Activated CD8-positive, alpha-beta T cell treated with anti-CD3 and anti-CD28 coated beads for 36 hours (primary cell): ENCODE measurements at regions not wholly inside any gene's neighbourhood (a gene's known extent, or its start where the extent isn't known, plus 50 kb on each side); places are given as distances from the start of the nearest gene placed in this dataset.

Experiments
- ATAC-seq: fragments of 200-7000 bp; cut with Tn5 transposase; one replicate; pipeline ENCODE4 v1.10.0; 2021; ENCODE audit warnings: mild to moderate bottlenecking, moderate library complexity
- CTCF ChIA-PET: fragments of 350-600 bp; sonication (Branson Sonifier 250); formaldehyde crosslinking; loops from one replicate; lab custom pipeline; 2021; ENCODE audit warnings: antibody characterized with exemption; lab: Charles Lee
- POLR2A ChIA-PET: fragments of 350-600 bp; sonication (Branson Sonifier 250); formaldehyde crosslinking; loops from one replicate; lab custom pipeline; 2021; ENCODE audit warnings: antibody characterized with exemption; lab: Charles Lee
- DNase-seq: peaks from one replicate; pipeline ENCODE4 v3.0.0-alpha.2; 2020
- H3K27ac Mint-ChIP-seq: one replicate; pipeline ENCODE4 v1.8.0; 2021; ENCODE audit warnings: mild to moderate bottlenecking, mixed read lengths
- H3K27me3 Mint-ChIP-seq: one replicate; pipeline ENCODE4 v1.8.0; 2021; ENCODE audit warnings: mixed read lengths
- H3K36me3 Mint-ChIP-seq: one replicate; pipeline ENCODE4 v1.8.0; 2021; ENCODE audit warnings: low read depth, mixed read lengths
- H3K4me1 Mint-ChIP-seq: one replicate; pipeline ENCODE4 v1.8.0; 2021; ENCODE audit warnings: low read depth, mixed read lengths
- H3K4me3 Mint-ChIP-seq: one replicate; pipeline ENCODE4 v1.8.0; 2021; ENCODE audit warnings: mild to moderate bottlenecking, moderate library complexity, mixed read lengths
- H3K9me3 Mint-ChIP-seq: one replicate; pipeline ENCODE4 v1.8.0; 2021; ENCODE audit warnings: mixed read lengths
- CTCF ChIP-seq: fragments of 200-600 bp; IDR thresholded peaks from one replicate; pipeline ENCODE4 v1.8.0; 2022; ENCODE audit warnings: antibody characterized with exemption, mild to moderate bottlenecking
- intact Hi-C: fragments of 100-400 bp; cut with micrococcal nuclease; formaldehyde crosslinking; loops from one replicate; pipeline ENCODE4 v1.10.0; 2022

GRCh38 chr4:11710453-11711093 is 281.9 kb upstream of the HS3ST1 start:
- TF ChIP-seq CTCF: no peak
- H3K27me3 Mint-ChIP-seq: peaks cover 8% of the 10 kb centered on the region
- ATAC-seq (no peak), DNase-seq (no peak)
- POLR2A ChIA-PET: no interaction called here
- H3K27ac Mint-ChIP-seq: no peak overlapping the region
- peaks cover 5% of the 10 kb centered on the region for H3K9me3 Mint-ChIP-seq
- CTCF ChIA-PET: interaction anchor here (0.6 kb wide), 1 partner anchor 286 kb away, joined by 3 read pairs; no protein-coding TSS in a partner anchor
- no peak overlapping the region for H3K4me3 Mint-ChIP-seq
- no peaks in the 10 kb centered on the region for H3K36me3 Mint-ChIP-seq
- no peaks in the 10 kb centered on the region for H3K4me1 Mint-ChIP-seq
- intact Hi-C loops: no loop called here

DNA sequence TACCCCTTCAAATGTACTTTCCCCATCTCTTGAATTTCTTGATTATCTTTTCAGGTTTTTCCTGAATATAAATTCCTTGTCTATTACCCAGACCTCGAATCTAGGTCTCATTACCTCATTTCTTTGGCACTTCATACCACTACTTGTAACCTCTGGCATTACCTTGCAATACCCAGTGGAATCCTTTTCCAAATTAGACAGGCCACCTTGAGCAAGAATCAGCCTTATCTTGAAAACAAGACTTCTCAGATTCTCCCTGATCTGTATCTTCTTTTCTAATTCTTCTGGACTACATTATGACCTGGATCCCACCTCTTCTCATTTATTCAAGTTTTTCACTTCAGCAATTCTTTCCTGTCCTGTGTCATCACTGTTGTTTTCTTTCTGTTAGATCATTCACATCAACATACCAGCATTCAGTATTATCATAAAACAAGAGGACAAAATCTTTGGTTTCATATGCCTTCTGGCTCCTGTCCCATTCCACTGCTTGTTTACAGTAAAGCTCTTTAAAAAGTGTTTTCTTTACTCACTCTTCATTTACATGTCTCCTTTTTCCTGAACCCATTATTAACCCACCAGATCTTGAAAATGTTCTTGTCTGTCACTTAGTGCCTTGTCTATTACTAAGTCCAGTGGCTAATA is 275.6 kb upstream of the HS3ST1 start:
- no peak overlapping the region for H3K4me3 Mint-ChIP-seq
- H3K36me3 Mint-ChIP-seq: no peaks in the 10 kb centered on the region
- no peak for TF ChIP-seq CTCF
- ChIA-PET CTCF (interaction anchor here (1.0 to 1.1 kb wide), 2 partner anchors 15 to 928 kb away, joined by 3 read pairs; no protein-coding TSS in a partner anchor), POLR2A (no interaction called here)
- H3K9me3 Mint-ChIP-seq: peaks cover 5% of the 10 kb centered on the region
- ATAC-seq (no peak), DNase-seq (no peak)
- H3K4me1 Mint-ChIP-seq: no peaks in the 10 kb centered on the region
- peaks cover 3% of the 10 kb centered on the region for H3K27me3 Mint-ChIP-seq
- intact Hi-C loops: no loop called here
- no peak overlapping the region for H3K27ac Mint-ChIP-seq

DNA sequence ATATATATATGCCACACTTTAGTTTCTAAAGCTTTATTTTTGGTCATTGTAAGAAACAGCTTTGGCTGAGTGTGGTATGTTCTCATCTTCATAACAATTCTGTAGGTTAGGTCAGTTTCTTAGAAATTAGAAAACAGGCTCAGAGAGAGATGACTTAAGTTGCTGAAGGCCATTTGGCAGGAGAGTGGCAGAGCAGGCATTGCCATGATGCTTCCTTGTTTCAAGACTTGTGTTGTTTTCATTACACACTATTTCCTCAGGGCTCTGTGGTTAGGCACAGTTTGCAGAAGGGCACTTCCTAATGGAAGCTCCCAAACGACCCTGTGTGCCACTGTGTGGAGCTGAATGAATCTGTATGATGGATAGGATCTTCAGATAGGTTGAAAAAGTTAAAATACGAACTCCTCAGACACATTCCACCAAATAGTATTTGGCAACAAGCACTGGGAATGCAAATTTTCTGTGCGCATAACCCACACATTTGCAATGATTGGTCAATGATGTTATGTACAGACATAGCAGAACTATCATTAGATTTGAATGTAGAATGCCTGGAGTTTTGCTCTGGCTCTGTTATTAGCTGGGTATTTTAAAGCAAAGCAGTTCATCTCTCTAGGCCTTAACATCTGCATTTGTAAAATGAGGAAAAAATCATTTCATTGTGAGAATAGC is 274.3 kb upstream of the HS3ST1 start:
- H3K9me3 Mint-ChIP-seq: peaks cover 5% of the 10 kb centered on the region
- ChIA-PET CTCF (interaction anchor here (1.0 kb wide), 1 partner anchor 930 kb away, joined by 3 read pairs; no protein-coding TSS in a partner anchor), POLR2A (no interaction called here)
- no peak for TF ChIP-seq CTCF
- no peak overlapping the region for H3K4me3 Mint-ChIP-seq
- no peaks in the 10 kb centered on the region for H3K36me3 Mint-ChIP-seq
- peaks cover 3% of the 10 kb centered on the region for H3K27me3 Mint-ChIP-seq
- no peak for ATAC-seq
- H3K4me1 Mint-ChIP-seq: no peaks in the 10 kb centered on the region
- no peak for DNase-seq
- intact Hi-C loops: no loop called here
- H3K27ac Mint-ChIP-seq: no peak overlapping the region

DNA sequence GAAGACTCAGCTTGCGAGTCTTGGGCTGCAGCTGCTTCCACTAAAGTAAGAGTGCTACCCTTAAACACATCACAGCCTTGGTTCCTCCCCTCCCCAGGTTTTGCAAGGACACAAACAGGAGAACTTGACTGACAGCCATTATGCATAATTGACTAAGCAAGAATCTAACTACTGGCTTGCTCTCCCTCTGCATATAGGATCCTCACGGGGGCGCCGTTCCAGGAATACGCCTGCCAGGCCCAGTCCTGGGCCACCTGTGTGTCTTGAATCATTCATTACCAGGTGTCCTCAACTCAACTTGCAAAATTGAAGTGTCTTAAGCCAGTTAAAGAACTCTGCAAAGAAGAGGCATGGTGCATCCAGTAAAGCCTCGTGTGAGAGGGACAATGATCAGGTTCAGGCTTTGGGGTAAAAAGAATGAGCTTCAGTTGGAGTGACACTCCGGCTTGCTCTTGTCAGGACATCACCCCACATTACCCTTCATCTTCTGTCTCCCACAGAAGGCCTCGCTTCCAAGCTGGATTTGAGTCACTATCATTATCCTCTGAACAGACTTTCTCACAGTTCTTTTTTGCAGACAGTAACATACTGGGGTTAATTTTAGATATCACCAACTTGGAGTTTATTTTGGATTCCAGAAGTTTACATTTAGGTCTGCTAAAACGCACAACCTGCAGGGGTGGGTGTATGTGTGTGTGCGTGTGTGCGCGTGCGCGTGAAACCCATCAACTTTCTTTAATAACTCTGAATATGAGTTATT is 273.5 kb upstream of the HS3ST1 start:
- Mint-ChIP-seq H3K4me1 (no peaks in the 10 kb centered on the region), H3K36me3 (no peaks in the 10 kb centered on the region)

More for the DNA sequence above, 273.5 kb upstream of the HS3ST1 start:
- ChIA-PET CTCF (no interaction called here), POLR2A (no interaction called here)
- Mint-ChIP-seq H3K27ac (no peak overlapping the region), H3K4me3 (no peak overlapping the region), H3K9me3 (no peaks in the 10 kb centered on the region), H3K27me3 (no peaks in the 10 kb centered on the region)
- DNase-seq: no peak
- no peak for TF ChIP-seq CTCF
- intact Hi-C loops: no loop called here
- no peak for ATAC-seq
